Activated CD4-positive, alpha-beta T cell treated with anti-CD3 and anti-CD28 coated beads, Interleukin-2, amount 50 U/mL, for 24 hours (primary cell): ENCODE measurements at regions not wholly inside any gene's neighbourhood (a gene's known extent, or its start where the extent isn't known, plus 50 kb on each side); places are given as distances from the start of the nearest gene placed in this dataset.
"Not testable (repeated sequence)": the region's sequence is repeated elsewhere in the genome, so short reads cannot be mapped to it uniquely, and the experiment has no call there.

Experiments used
- DNase-seq, 2 donors: peaks; one replicate each; pipeline ENCODE4 v3.0.0-alpha.2; 2020; ENCODE audit warnings: low read depth in 1 of 2, low spot score in 1 of 2

DNA sequence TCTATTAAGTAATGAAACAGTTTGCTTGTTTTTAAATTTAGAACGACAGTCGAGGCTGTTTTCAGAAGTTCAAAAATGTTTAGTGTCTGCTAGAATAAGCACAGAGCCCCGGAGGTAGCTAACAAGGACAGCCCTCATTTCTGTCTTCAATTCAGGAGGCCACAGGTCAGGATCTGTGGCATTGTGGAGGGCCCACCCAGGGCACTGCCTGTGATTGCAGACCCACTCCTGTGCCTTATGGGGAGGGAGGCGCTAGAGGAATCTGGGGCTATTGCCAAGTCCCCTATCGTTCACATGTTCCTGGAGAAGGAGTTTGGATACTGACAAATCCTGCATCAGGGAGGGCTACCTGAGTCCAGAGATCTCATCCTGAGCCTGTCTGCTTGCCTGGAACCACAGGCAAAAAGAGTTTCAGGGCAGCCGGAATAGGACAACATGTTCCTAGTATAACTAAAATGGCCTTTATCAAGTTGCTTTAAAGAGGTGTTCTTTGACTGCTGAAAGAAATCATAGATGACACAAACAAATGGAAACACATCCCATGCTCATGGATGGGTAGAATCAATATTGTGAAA lies 141.5 kb upstream of the ROPN1 start:
- DNase-seq: no peak

DNA sequence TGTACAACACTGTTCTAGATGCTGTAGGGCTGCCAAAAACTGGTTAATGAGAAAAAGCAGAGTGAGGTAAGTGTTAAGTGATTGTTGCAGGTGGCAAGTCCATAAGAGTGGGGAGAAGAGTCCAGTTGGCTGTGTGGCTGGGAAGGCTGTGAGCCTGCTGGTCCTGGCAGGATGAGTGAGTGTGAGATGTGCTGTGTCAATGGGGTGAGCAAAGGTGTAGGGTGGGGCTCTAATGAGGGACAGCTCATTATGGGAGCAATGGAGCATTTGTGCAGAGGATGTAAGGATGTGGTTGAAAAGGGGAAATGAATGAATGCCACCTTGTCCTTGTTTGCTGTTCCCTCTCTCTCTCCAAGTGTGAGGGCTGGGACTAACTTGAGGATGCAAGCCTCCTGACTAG lies 145.3 kb upstream of the ROPN1 start:
- DNase-seq: no peak

DNA sequence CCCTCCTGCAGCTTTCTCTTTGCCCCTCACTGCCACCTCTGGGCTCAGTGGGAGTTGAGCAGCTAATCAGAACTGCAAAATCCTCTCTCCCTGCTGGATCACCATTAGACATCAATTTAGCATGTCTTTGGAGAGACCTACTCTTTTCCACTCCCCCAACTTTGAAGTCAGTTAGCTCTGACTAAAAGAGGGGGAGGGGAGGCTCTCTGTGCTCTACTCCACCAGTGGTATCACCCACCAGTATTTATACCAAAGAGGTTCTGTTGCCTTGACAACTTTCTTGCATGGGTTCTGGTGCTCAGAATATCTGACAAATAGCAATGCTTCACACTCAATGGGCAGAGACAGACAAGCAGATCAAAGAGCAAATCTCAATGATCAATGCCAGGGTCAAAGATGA lies 146.2 kb upstream of the ROPN1 start:
- no peak for DNase-seq

DNA sequence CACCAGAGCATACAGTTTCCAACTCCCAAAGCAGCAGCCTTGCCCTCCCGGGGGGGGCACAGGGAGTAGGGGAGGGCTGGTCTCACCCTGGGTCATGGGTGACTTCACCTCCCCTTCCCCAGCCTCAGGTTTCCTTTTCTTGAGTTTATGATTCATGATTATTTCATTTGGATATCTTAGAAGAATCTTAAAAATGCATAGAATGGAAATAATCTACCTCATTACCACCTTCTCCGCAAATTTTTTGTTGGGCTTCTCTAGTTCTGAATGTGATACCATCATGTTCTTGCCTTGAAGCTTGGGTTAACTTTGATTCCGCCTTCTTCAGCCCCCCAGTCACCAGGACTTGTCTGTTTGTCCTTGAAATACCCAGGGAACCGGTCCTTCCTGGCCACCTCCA lies 148.8 kb upstream of the ROPN1 start:
- no peak for DNase-seq

DNA sequence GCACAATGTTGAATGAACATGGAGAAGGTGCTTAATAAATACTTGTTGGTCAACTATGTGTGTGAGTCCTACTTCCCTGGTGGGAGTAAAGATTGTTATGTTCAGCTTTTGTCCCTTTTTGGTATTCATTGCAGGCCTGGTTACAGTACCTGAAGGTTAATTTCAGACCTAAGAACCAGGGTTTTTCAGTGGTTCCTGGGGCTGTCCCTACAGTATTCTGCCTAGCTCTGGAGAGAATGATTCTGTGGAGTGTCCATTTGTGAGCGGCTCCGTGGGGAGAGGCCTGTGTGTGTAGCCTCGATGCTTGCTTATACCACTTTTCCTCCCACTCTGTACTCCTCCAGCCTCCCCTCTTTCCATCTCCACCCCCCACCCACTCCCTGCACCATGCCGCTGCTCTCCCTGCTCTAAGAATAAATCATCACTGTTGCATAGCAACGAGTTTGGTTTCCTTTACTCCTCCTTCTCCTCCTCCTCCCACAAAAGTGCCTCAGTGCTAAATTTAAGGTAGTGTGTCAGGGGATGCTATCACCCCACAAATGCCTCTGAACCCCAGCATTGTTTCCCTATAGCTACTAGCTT lies 150.6 kb upstream of the ROPN1 start:
- no peak for DNase-seq

DNA sequence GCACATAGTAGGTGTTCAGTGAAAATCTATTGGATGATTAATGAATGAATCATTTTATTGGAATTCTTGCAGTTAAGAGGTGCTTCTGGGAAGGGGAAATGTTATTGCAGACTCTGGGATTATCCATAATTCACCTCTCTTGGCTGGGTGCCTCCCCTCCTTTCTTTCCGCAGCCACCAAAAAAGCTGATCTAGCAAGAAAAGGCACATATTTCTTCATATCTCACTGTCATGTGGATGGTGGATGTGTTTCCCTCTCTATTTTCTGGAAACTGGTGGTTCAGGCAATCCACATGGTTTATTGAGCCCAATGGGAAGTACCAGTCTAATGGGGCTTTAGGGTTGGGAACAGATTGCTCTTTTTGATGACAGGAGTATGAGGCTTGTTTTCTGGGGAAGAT lies 151.1 kb upstream of the ROPN1 start:
- DNase-seq: no peak

DNA sequence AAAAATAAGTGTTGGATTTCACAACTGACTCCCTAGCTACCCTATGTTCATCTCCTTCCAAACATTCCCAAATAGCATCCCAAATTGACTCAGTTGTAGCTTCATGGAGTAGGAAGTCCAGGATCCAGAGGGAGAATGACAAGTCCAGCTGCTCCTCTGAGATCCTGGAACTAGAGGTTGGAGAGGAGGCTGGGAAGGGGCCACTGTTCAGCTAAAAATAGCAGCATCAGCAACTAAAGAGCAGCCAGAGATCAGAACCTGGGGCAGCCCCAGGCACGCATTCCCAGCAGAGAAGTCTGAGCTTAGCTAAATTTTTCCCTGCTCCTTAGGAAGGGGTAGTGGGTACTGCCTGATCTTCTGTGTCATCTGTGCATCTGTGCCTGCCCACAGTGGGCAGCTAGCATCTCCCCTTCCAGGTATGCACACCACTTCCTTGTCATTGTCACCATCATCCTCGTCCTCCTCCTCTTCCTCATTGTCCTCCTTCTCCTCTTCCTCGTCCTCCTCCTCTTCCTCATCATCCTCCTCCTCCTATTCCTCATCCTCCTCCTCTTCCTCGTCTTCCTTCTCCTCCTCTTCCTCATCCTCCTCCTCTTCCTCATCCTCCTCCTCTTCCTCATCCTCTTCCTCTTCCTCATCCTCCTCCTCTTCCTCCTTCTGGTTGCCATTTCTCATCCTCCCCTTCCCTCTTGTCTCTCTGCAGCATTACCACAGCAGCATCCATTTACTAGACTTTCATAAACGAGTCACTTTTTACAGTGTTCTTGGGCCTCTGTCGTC lies 152.3 kb upstream of the ROPN1 start:
- no peak for DNase-seq

DNA sequence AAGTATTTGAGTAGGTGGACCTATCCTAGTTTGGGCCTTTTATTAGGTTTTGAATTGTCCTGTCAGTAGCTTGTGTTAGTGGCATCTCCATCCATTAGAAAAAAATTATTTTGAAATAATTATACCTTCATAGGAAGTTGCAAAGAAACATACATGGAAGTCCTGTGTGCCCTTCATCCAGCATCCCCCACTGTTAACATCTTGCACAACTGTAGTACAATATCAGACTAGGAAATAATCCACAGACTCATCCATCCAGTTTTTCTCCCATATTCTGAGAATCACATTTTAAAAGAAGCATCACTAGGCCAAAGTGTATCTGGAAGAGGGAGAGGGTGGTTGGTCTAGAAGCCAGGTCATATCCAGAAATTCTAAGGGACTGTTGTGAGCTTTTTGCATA lies 155.5 kb upstream of the ROPN1 start:
- no peak for DNase-seq

DNA sequence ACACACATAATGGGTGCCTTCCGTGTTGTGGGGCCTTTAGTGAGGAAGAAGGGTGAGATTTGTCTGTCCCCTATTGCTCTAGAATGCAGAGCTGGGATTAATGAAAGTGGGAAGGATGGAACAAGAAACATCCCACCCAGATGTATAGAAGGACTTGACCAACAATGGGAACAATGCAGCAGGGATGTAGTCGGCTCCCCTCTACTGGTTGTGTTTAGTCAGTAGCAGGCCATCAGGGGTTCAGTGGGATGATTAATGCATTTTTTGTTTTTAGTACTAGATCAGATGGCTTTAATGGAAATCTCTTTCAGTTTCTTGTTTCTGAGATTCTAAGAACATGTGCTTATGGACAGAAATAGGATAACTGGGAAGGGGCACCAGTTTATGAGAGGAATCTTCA lies 156.0 kb upstream of the ROPN1 start:
- no peak for DNase-seq

DNA sequence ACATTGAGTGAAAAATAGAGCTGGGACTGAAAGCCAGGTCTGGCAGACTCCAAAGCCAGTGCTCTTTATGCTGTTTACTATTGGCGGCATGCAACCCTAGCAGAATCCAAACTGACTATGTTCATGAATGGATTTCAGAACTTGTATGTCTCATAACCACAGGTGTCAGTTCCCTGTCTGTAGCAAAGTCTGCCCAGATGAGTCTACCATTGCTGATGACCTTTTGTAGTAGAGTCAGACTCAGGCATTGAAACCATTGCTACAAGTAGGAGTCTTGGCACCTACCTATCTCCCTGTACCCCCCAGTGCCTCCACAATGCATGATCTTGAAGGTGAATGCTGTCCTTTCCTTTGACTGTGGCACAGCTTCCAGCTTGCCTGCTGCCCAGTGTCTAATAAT lies 157.2 kb upstream of the ROPN1 start:
- no peak for DNase-seq

DNA sequence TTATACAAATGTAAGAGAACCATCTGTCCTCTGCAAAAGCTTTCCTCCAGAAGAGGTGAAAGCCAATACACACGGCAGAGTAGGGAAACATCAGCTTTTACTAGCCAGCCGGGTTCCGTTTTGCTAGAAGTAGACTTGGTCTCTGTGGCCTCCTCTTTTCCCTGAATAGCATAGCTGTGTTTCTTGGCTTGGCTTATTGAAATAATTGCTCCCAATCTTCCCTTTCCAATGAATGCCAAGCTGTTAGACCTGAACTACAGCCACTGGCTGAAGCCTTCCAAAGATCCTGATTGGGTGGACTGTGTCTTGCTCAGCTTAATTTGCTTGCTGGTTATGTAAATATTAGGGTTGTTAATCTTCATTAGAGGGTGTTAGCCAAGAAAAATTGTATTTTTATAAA lies 157.8 kb upstream of the ROPN1 start:
- DNase-seq: no peak

DNA sequence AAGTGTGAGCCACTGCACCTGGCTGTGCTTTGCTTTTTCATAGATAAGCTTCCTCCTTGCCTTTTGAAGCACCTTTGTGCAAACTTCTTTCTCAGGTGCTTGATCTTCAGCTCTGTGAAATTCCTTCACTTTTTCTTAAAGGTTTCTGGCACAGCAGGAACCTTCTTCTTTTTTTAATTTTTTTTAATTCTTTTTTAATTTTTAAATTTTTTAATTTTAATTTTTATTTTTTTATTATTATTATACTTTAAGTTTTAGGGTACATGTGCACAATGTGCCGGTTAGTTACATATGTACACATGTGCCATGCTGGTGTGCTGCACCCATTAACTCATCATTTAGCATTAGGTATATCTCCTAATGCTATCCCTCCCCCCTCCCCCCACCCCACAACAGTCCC lies 161.0 kb upstream of the ROPN1 start:
- not testable (repeated sequence) for DNase-seq

DNA sequence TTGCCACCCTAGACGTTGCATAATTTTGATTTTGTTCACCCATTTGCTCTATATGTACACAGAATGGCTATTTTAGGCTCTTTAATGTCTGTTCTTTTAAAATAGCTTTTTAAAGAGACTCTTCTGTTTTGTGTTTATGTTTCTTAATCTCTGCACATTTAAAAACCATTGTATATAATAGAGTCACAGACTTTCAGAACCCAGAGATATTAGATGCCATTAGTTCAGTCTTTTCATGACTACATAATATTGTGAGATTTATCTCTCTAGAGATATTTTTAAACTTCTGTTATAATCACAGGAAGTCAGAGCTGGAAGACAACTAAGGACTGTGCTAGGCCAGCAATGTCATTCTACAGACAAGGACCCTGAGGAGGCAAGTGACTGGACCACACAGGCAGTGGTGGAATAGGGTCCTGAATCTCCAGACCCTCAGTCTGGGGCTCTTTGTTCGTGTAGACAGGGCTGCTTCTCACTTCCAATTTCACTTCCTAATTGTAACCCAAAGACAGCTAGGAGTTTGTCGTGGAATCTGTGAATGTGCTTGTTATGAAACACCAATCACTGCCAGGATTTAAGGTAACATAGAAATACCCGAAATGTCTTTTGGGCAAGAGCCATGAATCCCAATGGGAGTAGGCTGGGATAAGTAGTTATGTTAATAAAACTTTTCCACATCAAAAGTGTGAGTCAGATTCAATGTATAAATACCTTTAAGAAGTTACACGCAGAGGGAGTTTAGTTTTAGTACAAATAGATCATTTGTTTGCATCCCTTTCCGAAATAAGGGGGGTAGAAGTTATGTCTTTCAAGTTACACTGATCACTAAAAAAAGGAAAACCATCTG lies 165.2 kb upstream of the ROPN1 start:
- DNase-seq: no peak

DNA sequence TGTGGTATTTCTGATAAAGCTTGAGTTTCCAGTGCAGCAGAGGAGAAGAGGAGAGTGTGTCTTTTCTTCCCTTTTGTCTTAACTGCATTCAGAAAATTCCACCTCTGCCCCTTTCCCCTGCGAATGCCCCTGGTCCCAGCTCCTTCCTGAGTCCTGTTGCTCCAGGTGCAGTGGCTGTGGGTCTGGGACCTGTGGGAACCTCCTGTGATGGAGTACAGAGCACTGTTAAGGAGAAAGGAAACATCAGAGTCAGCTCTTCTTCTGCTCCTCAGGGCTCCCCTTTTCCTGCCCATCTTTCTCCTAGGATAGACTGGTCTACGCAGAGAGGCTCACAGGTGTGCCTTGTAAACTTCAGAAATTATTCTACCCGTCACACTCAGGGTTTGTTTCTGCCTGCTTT lies 165.8 kb upstream of the ROPN1 start:
- DNase-seq: no peak

DNA sequence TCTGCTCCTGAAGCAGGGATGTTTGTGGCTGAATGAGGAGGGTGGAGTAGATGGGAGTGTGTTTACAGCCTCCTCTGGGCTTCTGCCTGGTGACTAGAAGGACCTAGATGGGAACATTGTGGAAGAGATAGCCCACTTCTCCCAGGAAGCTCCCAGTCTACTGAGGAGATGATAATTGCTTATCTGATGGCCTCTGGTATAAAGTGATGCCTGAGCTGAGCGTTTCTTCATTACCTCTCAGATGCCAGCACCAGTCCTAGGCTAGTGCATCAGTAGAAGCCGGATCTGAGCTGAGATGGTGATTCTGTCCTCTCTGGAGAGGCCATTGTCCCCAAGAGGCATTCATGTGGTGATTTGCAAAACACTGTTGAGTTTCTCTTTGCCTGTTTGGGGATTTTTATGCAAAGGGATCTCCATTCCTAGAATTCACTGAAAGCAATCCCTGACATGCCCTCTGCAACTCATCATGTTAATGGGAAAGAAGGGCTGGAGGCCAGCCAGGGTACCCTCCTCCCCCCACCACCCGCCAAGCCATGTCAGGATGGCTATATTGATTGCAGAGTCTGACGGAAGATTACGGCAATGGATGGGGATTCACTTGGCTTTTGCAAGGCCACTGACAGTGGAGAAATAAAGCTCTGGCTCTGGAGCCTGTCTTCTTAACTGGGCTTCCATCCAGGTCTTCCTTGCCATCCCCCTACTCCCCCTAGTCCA lies 166.4 kb upstream of the ROPN1 start:
- DNase-seq: no peak

DNA sequence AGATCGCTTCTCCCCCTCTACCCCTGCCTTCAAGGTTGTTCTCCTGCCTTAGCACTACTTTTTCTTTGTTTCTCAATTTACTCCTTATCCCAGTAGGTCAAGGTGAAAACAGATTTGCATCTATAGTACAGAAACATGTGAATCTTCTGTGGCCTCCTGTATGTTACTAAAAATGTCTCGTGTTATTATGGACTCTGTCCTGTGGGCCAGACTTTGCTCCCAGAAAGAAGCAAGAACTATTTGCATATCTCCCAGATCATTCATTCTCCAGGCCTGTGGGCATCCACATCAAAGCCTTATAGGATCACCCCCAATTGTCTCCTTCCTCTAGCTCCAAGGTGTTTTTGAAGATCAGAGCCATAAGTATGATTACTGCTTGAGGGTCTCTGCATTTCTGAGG lies 169.5 kb upstream of the ROPN1 start:
- DNase-seq: no peak

DNA sequence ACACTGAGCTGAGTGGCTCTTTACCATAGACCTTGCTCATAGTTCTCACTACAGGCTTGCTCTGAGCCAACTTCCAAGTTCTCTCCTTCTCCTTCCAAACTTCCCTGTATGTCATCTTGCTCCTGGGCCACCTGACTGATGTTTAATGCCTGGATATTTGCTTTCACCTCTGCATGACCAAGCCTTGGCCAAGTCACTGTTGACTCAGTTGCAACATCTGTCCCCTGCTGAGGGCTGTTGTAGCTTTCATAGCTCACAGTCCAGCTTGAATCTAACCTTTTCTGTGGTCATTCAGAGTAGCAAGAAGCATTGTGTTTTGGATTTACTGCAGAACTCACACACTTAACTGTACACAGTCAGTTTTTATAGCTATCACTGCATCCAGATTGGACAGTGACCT lies 171.8 kb upstream of the ROPN1 start:
- DNase-seq: no peak

DNA sequence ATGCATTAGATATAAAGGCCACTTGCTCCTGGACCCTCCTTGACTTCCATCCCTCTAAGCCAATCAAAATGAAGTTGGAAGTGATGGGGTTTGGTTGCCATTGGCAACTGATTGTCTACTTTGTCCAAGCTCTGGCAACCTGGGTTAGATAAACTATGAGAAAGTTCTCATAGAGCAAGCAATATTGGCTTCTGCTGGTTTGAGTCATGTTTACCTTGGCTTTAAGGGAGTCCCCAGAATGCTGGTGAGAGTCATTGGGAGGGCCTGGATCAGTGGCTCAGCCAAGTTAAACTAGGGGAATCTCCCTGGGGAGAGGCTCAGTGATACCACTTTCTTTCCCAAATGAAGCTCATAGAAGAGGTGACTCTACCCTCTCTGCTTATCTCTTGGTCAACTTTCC lies 176.3 kb upstream of the ROPN1 start:
- no peak for DNase-seq

DNA sequence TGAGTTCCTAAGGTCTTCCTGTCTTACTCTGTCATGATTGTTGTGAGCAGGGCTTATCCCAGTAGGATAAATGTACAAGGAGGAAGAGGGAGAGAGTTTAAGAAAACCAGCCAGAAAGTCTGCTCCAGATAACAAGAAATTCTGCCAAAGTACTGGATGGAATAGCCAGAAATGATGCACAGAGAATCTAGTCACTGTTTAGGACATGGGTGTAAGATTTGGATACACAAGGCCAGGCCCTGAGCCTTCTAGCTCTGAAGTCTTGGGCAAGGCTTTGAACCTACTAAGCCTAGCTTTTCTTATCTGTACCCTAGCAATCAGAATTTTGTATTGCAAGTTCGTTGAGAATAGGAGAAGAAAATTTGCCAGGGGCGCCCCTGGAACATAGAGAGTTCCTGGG lies 180.4 kb upstream of the ROPN1 start:
- no peak for DNase-seq

DNA sequence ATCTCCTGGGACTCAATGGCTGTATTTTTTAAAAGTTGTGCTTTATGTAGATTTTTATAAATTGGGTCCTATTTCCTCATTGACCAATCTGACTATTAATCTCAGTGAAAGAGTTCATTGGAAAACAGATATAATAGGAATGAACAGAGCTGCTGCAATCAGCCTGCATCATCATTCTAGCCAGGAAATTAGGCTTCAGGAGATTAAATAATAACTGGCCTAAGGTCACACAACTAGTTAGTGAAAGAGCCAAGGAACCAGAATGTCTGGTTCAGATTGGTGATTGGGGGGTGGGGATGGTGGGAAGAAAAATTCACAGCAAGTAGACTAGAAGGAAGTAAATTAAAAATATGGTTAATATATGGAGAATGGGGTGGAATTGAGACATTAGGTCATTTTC lies 180.9 kb upstream of the ROPN1 start:
- DNase-seq: no peak

DNA sequence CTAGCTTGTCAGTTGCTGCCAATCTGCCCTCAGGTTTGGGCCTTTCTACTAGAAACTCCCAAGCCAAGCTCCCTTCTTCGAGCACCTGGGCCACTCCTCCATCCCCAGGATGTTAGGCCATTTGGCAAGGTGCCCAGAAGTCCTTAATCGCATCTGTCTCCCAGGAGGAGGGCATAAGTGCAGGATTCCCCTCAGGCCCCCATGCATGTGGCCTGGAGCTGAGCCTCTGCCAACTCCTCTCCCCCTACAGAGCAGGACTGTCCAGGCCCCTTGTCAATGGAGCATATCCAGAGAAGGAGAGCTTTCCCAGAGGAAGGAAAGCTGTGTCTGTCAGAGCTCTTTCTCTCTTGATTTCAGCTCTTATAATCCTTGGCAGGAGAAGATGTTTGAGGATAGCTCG lies 182.6 kb upstream of the ROPN1 start:
- no peak for DNase-seq
